CD4-positive, alpha-beta T cell treated with Interleukin-17A for 1 hour (primary cell): ENCODE measurements at regions not wholly inside any gene's neighbourhood (a gene's known extent, or its start where the extent isn't known, plus 50 kb on each side); places are given as distances from the start of the nearest gene placed in this dataset.

ENCODE experiments used
- DNase-seq: peaks from one replicate; pipeline ENCODE4 v3.0.0-alpha.2; 2020

GRCh38 chr20:60540591-60540990 is 582.4 kb downstream of the CDH26 start:
- no peak for DNase-seq

- DNase-seq = no peak
These were observed 583.8 kb downstream of the CDH26 start for GRCh38 chr20:60541991-60542390.

GRCh38 chr20:60543598-60543997 is 585.4 kb downstream of the CDH26 start:
- no peak for DNase-seq

- no peak for DNase-seq
These were observed 594.9 kb downstream of the CDH26 start for GRCh38 chr20:60553095-60553494.

GRCh38 chr20:60558486-60558885 is 600.3 kb downstream of the CDH26 start:
- DNase-seq = no peak

GRCh38 chr20:60559462-60559861 is 601.2 kb downstream of the CDH26 start:
- DNase-seq = no peak

GRCh38 chr20:60561052-60561451 is 602.8 kb downstream of the CDH26 start:
- DNase-seq = no peak

- DNase-seq = no peak
These were observed 606.9 kb downstream of the CDH26 start for GRCh38 chr20:60565083-60565482.

- DNase-seq = no peak
These were observed 607.3 kb downstream of the CDH26 start for GRCh38 chr20:60565551-60565950.

- DNase-seq = no peak
These were observed 610.9 kb downstream of the CDH26 start for GRCh38 chr20:60569116-60569515.

- DNase-seq = no peak
These were observed 612.5 kb downstream of the CDH26 start for GRCh38 chr20:60570481-60571277.

- no peak for DNase-seq
These were observed 614.9 kb downstream of the CDH26 start for GRCh38 chr20:60573003-60573680.

- DNase-seq = no peak
These were observed 618.0 kb downstream of the CDH26 start for GRCh38 chr20:60576236-60576635.

- no peak for DNase-seq
These were observed 621.8 kb downstream of the CDH26 start for GRCh38 chr20:60579941-60580515.

- DNase-seq = no peak
These were observed 623.4 kb downstream of the CDH26 start for GRCh38 chr20:60581606-60582115.

GRCh38 chr20:60583741-60584140 is 625.5 kb downstream of the CDH26 start:
- DNase-seq = no peak

- no peak for DNase-seq
These were observed 626.0 kb downstream of the CDH26 start for GRCh38 chr20:60584221-60584620.

- DNase-seq = no peak
These were observed 627.4 kb downstream of the CDH26 start for GRCh38 chr20:60585651-60586050.

GRCh38 chr20:60586269-60587050 is 628.2 kb downstream of the CDH26 start:
- DNase-seq = no peak

GRCh38 chr20:60587986-60588385 is 629.8 kb downstream of the CDH26 start:
- no peak for DNase-seq

GRCh38 chr20:60589623-60590022 is 631.4 kb downstream of the CDH26 start:
- DNase-seq = no peak

- DNase-seq = no peak
These were observed 633.1 kb downstream of the CDH26 start for GRCh38 chr20:60591172-60591799.

GRCh38 chr20:60598528-60598927 is 640.3 kb downstream of the CDH26 start:
- DNase-seq = no peak
